Naive thymus-derived CD4-positive, alpha-beta T cell (primary cell): ENCODE measurements at regions not wholly inside any gene's neighbourhood (a gene's known extent, or its start where the extent isn't known, plus 50 kb on each side); places are given as distances from the start of the nearest gene placed in this dataset.

ENCODE experiments used
- ATAC-seq: fragments of 150-1000 bp; cut with Tn5 transposase; 2 replicates; pipeline ENCODE4 v1.10.0; 2021; ENCODE audit warnings: mild to moderate bottlenecking, moderate library complexity
- CTCF ChIA-PET: fragments of 350-600 bp; sonication (Branson Sonifier 250); formaldehyde crosslinking; loops from one replicate; lab custom pipeline; 2021; ENCODE audit warnings: antibody characterized with exemption; lab: Charles Lee
- POLR2A ChIA-PET: fragments of 350-600 bp; sonication (Branson Sonifier 250); formaldehyde crosslinking; loops from one replicate; lab custom pipeline; 2021; ENCODE audit warnings: antibody characterized with exemption, inconsistent platforms; lab: Charles Lee
- DNase-seq, 9 donors: peaks; one replicate each; pipeline versions ENCODE4 v3.0.0 to v3.0.0-alpha.2; 2020 to 2022; ENCODE audit warnings: mixed read lengths in 1 of 9
- H3K27ac ChIP-seq: one replicate; pipeline ENCODE4 v1.7.0; 2013; ENCODE audit warnings: mild to moderate bottlenecking, low read depth, low read length, moderate library complexity
- H3K27me3 ChIP-seq, 2 donors: one replicate each; pipeline ENCODE4 v1.7.0; 2013; ENCODE audit warnings: low read length in 2 of 2, mild to moderate bottlenecking in 2 of 2, moderate library complexity in 2 of 2; ENCODE audit not compliant: control insufficient read depth in 2 of 2, insufficient read depth in 2 of 2
- H3K36me3 ChIP-seq, 3 experiments: 1 replicate in 2 of 3; 2 replicates in 1 of 3; pipeline ENCODE4 v1.7.0; 2013; ENCODE audit warnings: low read length in 3 of 3, mild to moderate bottlenecking in 3 of 3, moderate library complexity in 1 of 3; ENCODE audit not compliant: insufficient read depth in 3 of 3, control insufficient read depth in 2 of 3
- H3K4me1 ChIP-seq, 2 donors: one replicate each; pipeline ENCODE4 v1.7.0; 2013; ENCODE audit warnings: low read length in 2 of 2, mild to moderate bottlenecking in 2 of 2, moderate library complexity in 1 of 2; ENCODE audit not compliant: control insufficient read depth in 2 of 2, insufficient read depth in 2 of 2
- H3K4me3 ChIP-seq: 2 replicates; pipeline ENCODE4 v1.7.0; 2013; ENCODE audit warnings: mild to moderate bottlenecking, low read length
- H3K9me3 ChIP-seq, 3 experiments: 1 replicate in 2 of 3; 2 replicates in 1 of 3; pipeline ENCODE4 v1.7.0; 2013; ENCODE audit warnings: low read length in 3 of 3; ENCODE audit not compliant: control insufficient read depth in 2 of 3
- H3K27ac Mint-ChIP-seq, 9 donors: one replicate each; pipeline ENCODE4 v1.8.0; 2020 to 2022; ENCODE audit warnings: mixed read lengths in 9 of 9, mild to moderate bottlenecking in 8 of 9, moderate library complexity in 5 of 9, inconsistent platforms in 2 of 9
- H3K27me3 Mint-ChIP-seq, 5 donors: one replicate each; pipeline ENCODE4 v1.8.0; 2021 to 2022; ENCODE audit warnings: mixed read lengths in 5 of 5, mild to moderate bottlenecking in 1 of 5
- H3K36me3 Mint-ChIP-seq, 5 donors: one replicate each; pipeline ENCODE4 v1.8.0; 2020 to 2022; ENCODE audit warnings: mixed read lengths in 5 of 5, mild to moderate bottlenecking in 3 of 5, inconsistent platforms in 1 of 5
- H3K4me1 Mint-ChIP-seq, 7 donors: one replicate each; pipeline ENCODE4 v1.8.0; 2020 to 2022; ENCODE audit warnings: mixed read lengths in 7 of 7, mild to moderate bottlenecking in 3 of 7, inconsistent platforms in 1 of 7
- H3K4me3 Mint-ChIP-seq, 10 donors: one replicate each; pipeline ENCODE4 v1.8.0; 2020 to 2022; ENCODE audit warnings: mild to moderate bottlenecking in 10 of 10, mixed read lengths in 10 of 10, moderate library complexity in 6 of 10, inconsistent platforms in 2 of 10
- H3K9me3 Mint-ChIP-seq, 11 donors: one replicate each; pipeline ENCODE4 v1.8.0; 2020 to 2022; ENCODE audit warnings: mixed read lengths in 11 of 11, mild to moderate bottlenecking in 4 of 11, inconsistent platforms in 1 of 11, moderate library complexity in 1 of 11
- intact Hi-C, 2 donors: fragments of 100-400 bp; cut with micrococcal nuclease; formaldehyde crosslinking; loops; one replicate each; pipeline ENCODE4 v1.15.1; 2023

- no peak for ATAC-seq
- no peaks in the 10 kb centered on the region for H3K27me3 Mint-ChIP-seq
- peaks cover 0 to 31% (median 10%) of the 10 kb centered on the region in 11 donors for H3K9me3 Mint-ChIP-seq
- DNase-seq: no peak
- H3K27ac Mint-ChIP-seq: no peak overlapping the region
- no peak overlapping the region for H3K27ac ChIP-seq
- ChIA-PET POLR2A (no interaction called here), CTCF (no interaction called here)
- no peaks in the 10 kb centered on the region for H3K4me1 ChIP-seq
- no peaks in the 10 kb centered on the region for H3K4me1 Mint-ChIP-seq
- intact Hi-C loops: no loop called here
- no peak overlapping the region for H3K4me3 Mint-ChIP-seq
- peaks cover 0 to 6% (median 0%) of the 10 kb centered on the region in 3 experiments for H3K9me3 ChIP-seq
- H3K36me3 ChIP-seq: no peaks in the 10 kb centered on the region
- H3K4me3 ChIP-seq: no peak overlapping the region
- no peaks in the 10 kb centered on the region for H3K36me3 Mint-ChIP-seq
- no peaks in the 10 kb centered on the region for H3K27me3 ChIP-seq
Measured at GRCh38 chr4:127082986-127083385, 549.8 kb upstream of the INTU start.

- CTCF ChIA-PET: no interaction called here
- intact Hi-C loops: no loop called here
Measured at GRCh38 chr4:127084666-127085065, 548.1 kb upstream of the INTU start.

GRCh38 chr4:127097061-127097460, 535.7 kb upstream of the INTU start:
- H3K4me3 ChIP-seq: no peak overlapping the region
- ChIA-PET CTCF (no interaction called here), POLR2A (no interaction called here)
- no peak overlapping the region for H3K27ac ChIP-seq
- Mint-ChIP-seq H3K4me3 (no peak overlapping the region), H3K9me3 (peaks cover 0 to 15% (median 6%) of the 10 kb centered on the region in 11 donors), H3K4me1 (no peaks in the 10 kb centered on the region), H3K27ac (no peak overlapping the region), H3K36me3 (no peaks in the 10 kb centered on the region), H3K27me3 (no peaks in the 10 kb centered on the region)
- ATAC-seq: no peak
- intact Hi-C loops: no loop called here
- no peaks in the 10 kb centered on the region for H3K4me1 ChIP-seq
- no peak for DNase-seq
- H3K9me3 ChIP-seq: no peaks in the 10 kb centered on the region
- H3K36me3 ChIP-seq: no peaks in the 10 kb centered on the region
- no peaks in the 10 kb centered on the region for H3K27me3 ChIP-seq

More at GRCh38 chr4:127084666-127085065, 548.1 kb upstream of the INTU start:
- Histone ChIP-seq H3K9me3 (peaks cover 0 to 6% (median 0%) of the 10 kb centered on the region in 3 experiments), H3K27ac (no peak overlapping the region), H3K4me3 (no peak overlapping the region), H3K36me3 (no peaks in the 10 kb centered on the region), H3K4me1 (no peaks in the 10 kb centered on the region), H3K27me3 (no peaks in the 10 kb centered on the region)
- peaks cover 0 to 36% (median 12%) of the 10 kb centered on the region in 11 donors for H3K9me3 Mint-ChIP-seq
- no peak for DNase-seq
- no peak overlapping the region for H3K4me3 Mint-ChIP-seq
- H3K4me1 Mint-ChIP-seq: no peaks in the 10 kb centered on the region
- no peak overlapping the region for H3K27ac Mint-ChIP-seq
- no peaks in the 10 kb centered on the region for H3K36me3 Mint-ChIP-seq
- ATAC-seq: no peak
- POLR2A ChIA-PET: no interaction called here
- H3K27me3 Mint-ChIP-seq: no peaks in the 10 kb centered on the region

- CTCF ChIA-PET: no interaction called here
- H3K4me1 Mint-ChIP-seq: no peaks in the 10 kb centered on the region
- Histone ChIP-seq H3K36me3 (no peaks in the 10 kb centered on the region), H3K4me3 (no peak overlapping the region), H3K9me3 (peaks cover 0 to 6% (median 0%) of the 10 kb centered on the region in 3 experiments), H3K4me1 (no peaks in the 10 kb centered on the region), H3K27me3 (no peaks in the 10 kb centered on the region), H3K27ac (no peak overlapping the region)
- H3K36me3 Mint-ChIP-seq: no peaks in the 10 kb centered on the region
- intact Hi-C loops: no loop called here
- POLR2A ChIA-PET: no interaction called here
- no peak for DNase-seq
- no peak overlapping the region for H3K4me3 Mint-ChIP-seq
- no peaks in the 10 kb centered on the region for H3K27me3 Mint-ChIP-seq
- peaks cover 0 to 29% (median 6%) of the 10 kb centered on the region in 11 donors for H3K9me3 Mint-ChIP-seq
- no peak overlapping the region for H3K27ac Mint-ChIP-seq
- no peak for ATAC-seq
Measured at GRCh38 chr4:127102361-127102760, 530.4 kb upstream of the INTU start.

GRCh38 chr4:127103681-127104115, 529.1 kb upstream of the INTU start:
- intact Hi-C loops: no loop called here
- CTCF ChIA-PET: no interaction called here

GRCh38 chr4:127113844-127114362, 518.9 kb upstream of the INTU start:
- Histone ChIP-seq H3K27ac (no peak overlapping the region), H3K4me3 (no peak overlapping the region), H3K27me3 (no peaks in the 10 kb centered on the region), H3K4me1 (no peaks in the 10 kb centered on the region), H3K9me3 (no peaks in the 10 kb centered on the region), H3K36me3 (no peaks in the 10 kb centered on the region)
- DNase-seq (no peak), ATAC-seq (no peak)
- Mint-ChIP-seq H3K9me3 (peaks cover 0 to 24% (median 6%) of the 10 kb centered on the region in 11 donors), H3K4me1 (no peaks in the 10 kb centered on the region), H3K36me3 (no peaks in the 10 kb centered on the region), H3K27ac (no peak overlapping the region), H3K27me3 (no peaks in the 10 kb centered on the region), H3K4me3 (no peak overlapping the region)
- POLR2A ChIA-PET: no interaction called here
- intact Hi-C loops: no loop called here
- CTCF ChIA-PET: no interaction called here

More at GRCh38 chr4:127103681-127104115, 529.1 kb upstream of the INTU start:
- Histone ChIP-seq H3K4me3 (no peak overlapping the region), H3K9me3 (peaks cover 0 to 6% (median 0%) of the 10 kb centered on the region in 3 experiments), H3K36me3 (no peaks in the 10 kb centered on the region), H3K27ac (no peak overlapping the region), H3K4me1 (no peaks in the 10 kb centered on the region), H3K27me3 (no peaks in the 10 kb centered on the region)
- Mint-ChIP-seq H3K9me3 (peaks cover 0 to 32% (median 11%) of the 10 kb centered on the region in 11 donors), H3K36me3 (no peaks in the 10 kb centered on the region), H3K27ac (no peak overlapping the region), H3K4me1 (no peaks in the 10 kb centered on the region), H3K4me3 (no peak overlapping the region), H3K27me3 (no peaks in the 10 kb centered on the region)
- POLR2A ChIA-PET: no interaction called here
- ATAC-seq (no peak), DNase-seq (no peak)

- Histone ChIP-seq H3K27ac (no peak overlapping the region), H3K9me3 (no peaks in the 10 kb centered on the region), H3K27me3 (no peaks in the 10 kb centered on the region), H3K4me3 (no peak overlapping the region), H3K36me3 (no peaks in the 10 kb centered on the region), H3K4me1 (no peaks in the 10 kb centered on the region)
- intact Hi-C loops: no loop called here
- H3K27me3 Mint-ChIP-seq: no peaks in the 10 kb centered on the region
- CTCF ChIA-PET: no interaction called here
- H3K27ac Mint-ChIP-seq: no peak overlapping the region
- H3K4me3 Mint-ChIP-seq: no peak overlapping the region
- peaks cover 0 to 22% (median 6%) of the 10 kb centered on the region in 11 donors for H3K9me3 Mint-ChIP-seq
- no peaks in the 10 kb centered on the region for H3K36me3 Mint-ChIP-seq
- POLR2A ChIA-PET: no interaction called here
- no peak for DNase-seq
- no peak for ATAC-seq
- H3K4me1 Mint-ChIP-seq: no peaks in the 10 kb centered on the region
Measured at GRCh38 chr4:127118681-127119080, 514.1 kb upstream of the INTU start.
